GM19468 (cell line): ENCODE measurements at regions not wholly inside any gene's neighbourhood (a gene's known extent, or its start where the extent isn't known, plus 50 kb on each side); places are given as distances from the start of the nearest gene placed in this dataset.

Experiments
- ATAC-seq: cut with Tn5 transposase; IDR thresholded peaks from one replicate; pipeline ENCODE4 v1.9.1; 2021; ENCODE audit warnings: mild to moderate bottlenecking, moderate library complexity, moderate number of reproducible peaks; ENCODE audit not compliant: unreplicated experiment; ENCODE audit errors: extremely low read depth

GRCh38 chr12:28961948-28962384, 187.1 kb upstream of the FAR2 start:
- no peak for ATAC-seq

GRCh38 chr12:28963554-28963953, 185.5 kb upstream of the FAR2 start:
- no peak for ATAC-seq

- ATAC-seq, result no peak
Observed at GRCh38 chr12:28966046-28966780, 182.9 kb upstream of the FAR2 start.

DNA sequence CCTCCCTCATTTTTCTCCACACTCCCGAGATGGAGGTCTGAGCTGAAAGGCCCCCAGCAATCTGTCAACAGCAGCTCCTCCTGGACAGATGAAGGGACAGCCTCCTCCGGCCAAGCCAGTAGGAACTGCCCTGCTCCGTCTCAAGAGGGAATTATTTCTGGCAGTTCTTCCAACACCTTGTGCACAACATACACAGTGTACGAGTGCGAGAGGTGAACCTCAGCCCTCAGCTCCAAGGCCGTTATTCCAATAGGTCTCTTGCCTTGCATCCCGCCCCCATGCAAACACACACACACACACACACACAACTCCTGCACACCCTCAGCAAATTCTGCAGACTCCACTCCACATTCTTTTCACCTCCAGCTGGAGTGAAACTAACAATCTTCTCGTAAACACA, 181.7 kb upstream of the FAR2 start:
- ATAC-seq, result no peak

DNA sequence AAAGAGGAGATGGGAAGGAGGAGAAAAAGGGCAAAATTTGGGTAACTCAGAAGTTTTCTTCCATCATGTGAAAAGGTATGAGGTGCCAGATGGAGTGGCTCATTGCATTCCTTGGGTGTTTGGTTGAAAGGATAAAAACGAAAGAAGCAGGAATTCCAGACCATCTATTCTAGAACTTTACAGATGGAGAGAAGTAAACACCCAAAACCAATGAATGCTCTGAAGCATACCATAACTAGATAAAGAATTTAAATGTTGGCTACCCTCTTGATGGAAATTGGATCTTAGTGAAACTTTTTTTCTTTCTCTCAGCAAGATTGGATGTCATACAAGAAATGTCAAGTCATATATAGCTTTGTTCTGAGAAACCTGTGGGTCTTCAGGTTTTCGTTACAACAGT, 175.6 kb upstream of the FAR2 start:
- no peak for ATAC-seq

DNA sequence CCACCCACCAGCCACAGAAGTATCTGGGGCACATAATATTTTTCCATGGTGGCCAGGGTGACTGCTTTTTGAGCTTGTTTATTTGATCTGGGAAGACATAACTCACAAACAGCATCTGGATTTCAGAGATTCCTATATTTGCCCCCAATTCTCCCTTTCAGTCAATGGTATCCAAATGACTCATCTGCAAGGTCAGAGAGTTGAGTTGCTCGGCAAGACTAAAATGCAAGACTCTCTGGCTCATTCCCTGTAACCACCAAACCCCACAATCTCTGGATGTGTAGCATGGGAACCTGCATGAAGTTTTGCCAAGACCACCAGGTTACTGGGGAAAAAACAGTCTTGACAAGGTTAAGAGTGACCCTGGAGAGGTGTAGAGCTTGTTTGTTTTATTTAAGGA, 174.9 kb upstream of the FAR2 start:
- no peak for ATAC-seq

GRCh38 chr12:28974883-28975282, 174.2 kb upstream of the FAR2 start:
- no peak for ATAC-seq

GRCh38 chr12:28975564-28976340, 173.3 kb upstream of the FAR2 start:
- ATAC-seq, result no peak

GRCh38 chr12:28980436-28980835, 168.6 kb upstream of the FAR2 start:
- no peak for ATAC-seq

- no peak for ATAC-seq
Observed at GRCh38 chr12:28987538-28988324, 161.3 kb upstream of the FAR2 start.

DNA sequence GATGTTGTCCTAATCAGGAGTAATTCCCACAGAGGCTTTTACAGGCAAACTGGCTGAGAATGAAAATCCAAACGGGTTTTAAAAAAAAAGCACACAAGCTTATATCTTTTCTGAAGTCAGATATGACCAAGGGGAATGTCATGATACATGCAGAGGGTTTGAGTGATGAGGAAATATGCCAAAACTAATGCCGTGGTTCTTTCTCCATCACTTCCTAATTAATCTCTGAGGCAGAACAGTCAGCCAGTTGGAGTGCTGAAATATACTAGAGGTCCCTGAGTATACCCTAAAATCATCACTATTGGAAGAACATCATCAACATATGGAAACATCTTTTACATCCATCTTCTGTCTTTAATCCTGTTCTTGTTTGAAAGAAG, 160.8 kb upstream of the FAR2 start:
- no peak for ATAC-seq

DNA sequence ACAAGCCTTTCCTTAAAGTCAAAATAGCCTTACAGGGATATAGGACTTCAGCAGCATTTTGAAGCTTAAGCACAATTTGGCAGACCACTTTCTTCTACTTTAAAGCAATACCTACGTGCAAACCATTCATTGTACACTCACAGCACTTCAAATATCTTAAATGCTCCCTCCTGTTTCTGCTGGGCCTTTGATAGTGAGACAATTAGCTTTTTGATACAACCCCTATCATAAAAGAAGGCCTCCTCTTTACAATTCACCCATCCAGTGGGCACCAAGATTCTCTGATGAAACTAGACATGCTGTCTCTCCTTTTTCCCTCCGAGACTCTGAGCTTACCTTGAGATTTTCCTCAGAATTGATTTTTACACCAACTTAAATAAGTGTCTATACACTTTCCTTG, 157.5 kb upstream of the FAR2 start:
- no peak for ATAC-seq

DNA sequence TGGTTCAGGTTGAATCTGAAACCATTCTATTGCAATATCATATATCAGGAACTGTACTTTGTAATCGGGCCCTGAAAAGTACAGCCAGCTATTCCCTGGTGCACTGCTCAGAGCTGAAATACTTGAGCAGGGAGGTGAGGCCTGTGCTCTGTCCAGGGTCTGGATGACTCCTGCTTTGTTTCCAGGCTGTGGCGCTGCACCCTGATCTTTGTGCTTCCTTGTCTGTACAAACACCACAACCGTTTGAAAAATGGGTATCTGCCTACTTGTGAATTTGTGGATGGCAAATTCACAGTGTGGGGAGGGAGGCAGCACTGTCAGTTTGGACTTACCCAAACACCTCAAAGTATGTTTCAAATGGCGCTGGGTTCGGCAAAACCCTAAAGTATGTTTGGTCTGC, 155.4 kb upstream of the FAR2 start:
- no peak for ATAC-seq

- ATAC-seq, result no peak
Observed at GRCh38 chr12:28994179-28994715, 154.8 kb upstream of the FAR2 start.

DNA sequence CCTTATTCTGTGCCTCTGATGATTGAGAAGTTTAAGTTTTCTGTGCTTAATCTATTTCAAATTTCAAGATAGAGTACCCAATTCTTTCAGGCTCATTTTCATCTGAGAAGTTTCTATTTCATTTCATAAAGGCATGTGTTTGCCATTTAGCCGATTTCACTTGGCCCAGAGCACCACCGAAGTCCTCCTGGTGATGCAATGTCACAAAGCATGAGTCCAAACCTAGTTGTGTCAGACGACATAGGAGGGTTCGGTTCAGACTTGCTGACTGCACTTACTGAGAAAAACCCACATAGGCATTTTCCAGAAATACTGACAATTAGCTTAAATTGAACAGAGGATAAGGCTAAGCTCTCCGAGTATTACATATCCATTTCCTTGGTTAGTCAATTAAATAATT, 152.4 kb upstream of the FAR2 start:
- ATAC-seq, result no peak

GRCh38 chr12:28998662-28999120, 150.4 kb upstream of the FAR2 start:
- ATAC-seq, result no peak

DNA sequence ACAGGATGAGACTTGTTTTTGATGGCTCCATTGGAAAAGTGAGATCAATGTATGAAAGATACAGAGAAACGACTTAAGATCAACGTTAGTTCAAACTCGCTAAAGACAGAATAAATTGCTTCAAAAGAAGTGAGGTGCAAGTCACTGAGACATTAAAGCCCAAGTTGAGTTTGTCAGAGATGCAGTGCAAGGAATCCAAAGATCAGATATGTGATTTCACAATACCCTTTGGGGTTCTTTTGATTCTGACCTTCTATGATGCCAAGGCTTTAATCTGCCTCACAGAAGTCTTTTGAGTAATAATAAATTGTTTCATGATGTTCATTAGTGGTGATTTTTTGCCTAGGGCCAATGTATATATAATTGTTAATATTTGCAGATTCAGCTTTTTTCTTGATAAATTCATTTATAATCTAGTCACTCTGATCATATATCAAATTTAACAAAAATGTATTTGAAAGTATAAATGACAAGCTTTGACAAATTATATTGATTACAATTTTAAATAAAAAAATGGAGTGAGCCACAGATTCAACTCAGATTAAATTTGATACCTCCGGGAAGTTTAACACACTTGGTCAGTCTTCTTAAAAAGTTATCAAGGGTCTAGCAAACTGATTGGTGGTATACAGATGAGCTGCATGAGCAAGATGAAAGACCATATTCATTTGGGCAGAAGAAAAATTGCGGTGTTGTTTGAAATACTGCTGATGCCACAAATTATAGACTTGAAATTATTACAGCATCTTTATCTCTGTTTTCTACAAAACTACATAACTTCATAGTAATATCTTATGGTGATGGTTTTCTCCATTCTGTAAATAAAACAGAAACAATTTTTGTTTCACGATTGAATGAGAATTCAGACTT, 144.8 kb upstream of the FAR2 start:
- ATAC-seq, result no peak

DNA sequence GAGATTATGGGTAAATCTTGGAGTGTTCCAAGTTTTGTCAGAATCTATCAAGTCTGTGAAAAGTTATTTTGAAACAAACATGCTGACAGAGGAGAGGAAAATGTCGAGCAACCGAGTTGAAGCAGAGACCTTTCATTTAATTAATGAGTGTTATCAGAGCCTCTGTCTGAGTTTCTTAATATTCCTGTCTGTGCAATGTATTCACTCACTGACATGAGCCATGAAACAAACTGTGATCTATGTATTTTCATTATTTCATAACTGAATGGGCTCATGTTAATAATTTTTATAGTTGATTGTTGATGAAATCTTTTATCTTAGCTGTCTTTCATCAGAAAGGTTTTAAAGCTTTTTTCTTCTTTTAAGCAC, 144.2 kb upstream of the FAR2 start:
- no peak for ATAC-seq

DNA sequence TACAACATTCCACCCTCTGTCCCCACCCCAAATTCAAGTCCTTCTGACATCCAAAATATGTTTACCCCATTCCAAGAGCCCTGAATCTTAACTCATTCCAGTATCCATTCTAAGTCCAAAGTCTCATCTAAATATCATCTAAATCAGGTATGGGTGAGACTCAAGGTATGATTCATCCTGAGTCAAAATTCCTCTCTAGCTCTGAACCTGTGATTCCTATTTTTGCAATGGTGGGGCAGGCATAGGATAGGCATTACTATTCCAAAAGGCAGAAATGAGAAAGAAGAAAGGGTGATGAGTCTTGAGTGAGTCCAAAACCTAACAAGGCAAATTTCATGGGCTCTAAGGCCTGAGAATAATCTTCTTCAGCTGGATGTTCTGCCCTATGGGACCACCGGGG, 140.3 kb upstream of the FAR2 start:
- no peak for ATAC-seq

DNA sequence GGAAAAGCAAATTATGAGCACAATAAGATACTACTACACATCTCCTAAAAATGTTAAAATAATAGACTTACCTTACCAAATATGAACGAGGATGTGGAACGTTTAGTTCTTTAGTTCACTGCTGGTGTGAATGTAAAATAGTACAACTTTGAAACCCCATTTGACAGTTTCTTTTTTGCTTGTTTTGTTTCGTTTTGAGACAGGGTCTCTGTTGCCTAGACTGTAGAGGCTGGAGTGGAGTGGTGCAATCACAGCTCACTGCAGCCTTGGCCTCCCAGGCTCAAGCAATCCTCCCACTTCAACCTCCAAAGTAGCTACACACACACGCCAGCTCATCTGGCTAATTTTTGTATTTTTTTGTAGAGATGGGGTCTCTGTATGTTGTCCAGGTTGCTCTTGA, 136.4 kb upstream of the FAR2 start:
- no peak for ATAC-seq
